ENCODE measurements at regions not wholly inside any gene's neighbourhood (a gene's known extent, or its start where the extent isn't known, plus 50 kb on each side); places are given as distances from the start of the nearest gene placed in this dataset.
"Not testable (repeated sequence)": the region's sequence is repeated elsewhere in the genome, so short reads cannot be mapped to it uniquely, and the experiment has no call there.

DNA sequence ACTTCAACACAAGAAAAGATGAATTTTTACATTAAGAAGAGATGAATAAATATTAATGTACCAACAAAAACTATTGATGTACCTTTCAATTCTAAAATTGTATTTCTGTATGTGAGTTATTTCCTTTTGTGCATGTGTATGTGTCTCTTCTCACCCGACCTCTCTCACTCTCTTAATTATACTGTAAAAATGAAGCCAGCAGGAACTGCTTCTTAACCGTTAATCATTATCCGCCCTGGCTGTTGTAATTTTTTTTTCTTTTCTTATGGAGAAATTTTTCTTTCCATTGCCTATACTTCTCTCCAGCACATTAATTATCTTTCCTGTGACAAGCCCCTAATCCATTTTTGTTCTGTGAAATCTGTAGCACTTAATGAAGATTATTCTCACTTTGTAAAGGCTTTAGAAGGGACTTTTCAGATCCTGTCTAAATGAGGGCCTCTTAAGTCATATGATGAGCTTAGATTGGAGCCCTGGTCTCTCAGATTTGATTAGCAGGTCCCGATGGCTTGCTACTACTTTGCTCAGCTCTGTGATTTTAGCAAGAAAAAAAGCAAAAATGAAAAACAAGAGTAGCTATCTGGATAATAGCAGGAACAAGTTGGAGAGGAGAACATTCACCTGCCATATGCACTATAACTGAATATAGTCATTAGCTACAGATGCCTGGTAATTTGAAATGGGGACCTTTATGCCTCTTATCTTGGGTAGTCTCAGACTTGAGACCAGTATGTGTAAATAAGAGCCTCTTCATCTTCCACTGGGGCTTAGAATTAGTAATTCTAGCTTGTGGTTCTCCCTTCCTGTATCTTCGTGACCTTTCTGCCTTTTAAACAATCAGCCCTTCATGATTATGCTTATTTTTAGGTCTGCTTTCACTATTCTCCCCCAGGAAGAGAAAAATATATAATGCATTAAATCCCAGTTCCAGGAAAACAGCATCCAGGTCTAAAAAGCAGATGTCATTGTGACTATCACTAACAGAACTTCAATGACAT, 80.0 kb upstream of the COL1A2 start:
- in situ Hi-C loops (cut with HindIII; ENCODE audit: low pct_ligation_motif_present, low pct_unique_long_range_greater_than_20kb, low sequenced_read_pairs), result no loop called here

DNA sequence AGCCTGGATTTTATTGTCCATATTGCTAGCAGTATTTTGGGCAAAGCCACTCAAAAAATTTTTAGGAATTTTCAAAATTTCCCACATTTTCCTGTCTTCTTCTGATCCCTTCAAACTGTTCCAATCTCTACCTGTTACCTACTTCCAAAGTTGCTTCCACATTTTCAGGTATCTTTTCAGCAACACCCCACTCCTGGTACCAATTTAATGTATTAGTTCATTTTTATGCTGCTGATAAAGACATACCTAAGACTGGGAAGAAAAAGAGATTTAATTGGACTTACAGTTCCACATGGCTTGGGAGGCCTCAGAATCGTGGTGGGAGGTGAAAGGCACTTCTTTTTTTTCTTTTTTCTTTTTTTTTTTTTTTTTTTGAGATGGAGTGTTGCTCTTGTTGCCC, 73.6 kb upstream of the COL1A2 start:
- in situ Hi-C loops (cut with HindIII; ENCODE audit: low pct_ligation_motif_present, low pct_unique_long_range_greater_than_20kb, low sequenced_read_pairs); DNase-seq: not testable (repeated sequence)

More for the DNA sequence above, 80.0 kb upstream of the COL1A2 start:
- peak; percentile 37 for DNase-seq

DNA sequence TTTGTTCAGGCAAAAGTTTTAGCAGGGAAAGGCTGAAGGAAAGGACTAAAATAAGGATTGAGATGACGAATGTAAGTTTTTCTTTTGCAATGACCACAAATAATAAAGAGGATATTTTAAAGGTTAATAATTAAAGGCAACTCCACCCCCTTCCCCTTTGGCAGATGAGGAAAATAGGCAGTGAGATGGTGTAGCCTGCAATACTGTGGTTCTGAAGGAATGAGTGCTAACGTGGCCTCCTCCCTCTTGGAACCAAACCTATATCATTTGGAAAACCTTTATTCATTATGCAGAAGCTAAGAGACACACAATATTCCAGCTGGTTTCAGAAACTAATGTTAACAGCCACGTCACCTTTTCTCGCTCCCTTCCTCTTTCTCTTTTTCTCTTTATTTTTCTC, 70.9 kb upstream of the COL1A2 start:
- in situ Hi-C loops (cut with HindIII; ENCODE audit: low pct_ligation_motif_present, low pct_unique_long_range_greater_than_20kb, low sequenced_read_pairs), result no loop called here
- DNase-seq, result no peak

DNA sequence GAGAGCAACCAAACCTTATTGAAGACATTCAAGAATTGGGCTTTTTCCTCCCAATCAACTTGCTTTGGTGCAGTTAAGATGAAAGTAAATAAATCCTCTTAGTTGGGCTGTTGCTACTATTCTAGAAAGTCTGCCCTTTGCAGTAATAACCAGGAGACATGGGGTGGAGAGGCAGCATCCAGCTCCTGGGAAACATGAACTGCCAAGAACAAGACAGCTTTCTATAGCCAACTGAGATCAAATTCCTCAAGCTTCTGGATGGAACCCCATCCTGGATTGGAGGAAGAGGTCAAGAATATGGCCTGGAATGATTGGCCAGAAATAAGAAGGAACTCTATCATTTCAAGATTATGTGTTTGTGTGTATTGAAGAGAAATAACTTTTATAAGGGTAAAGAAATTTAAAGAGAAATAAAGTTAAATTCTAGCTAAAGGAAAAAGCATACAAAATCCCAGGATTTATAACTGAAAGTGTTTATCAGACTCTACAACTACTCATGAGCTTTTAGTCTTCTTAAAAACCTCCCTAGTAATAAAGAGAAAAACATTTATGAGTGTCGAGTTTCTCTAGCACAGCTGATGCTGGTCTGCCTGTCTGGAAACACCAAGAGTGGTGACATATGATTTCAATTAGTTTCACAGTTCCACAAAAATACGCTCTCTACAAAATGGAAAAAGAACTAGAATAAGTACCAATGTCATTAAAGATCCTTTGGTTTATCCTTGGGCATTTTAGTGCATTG, 70.1 kb upstream of the COL1A2 start:
- in situ Hi-C loops (cut with HindIII; ENCODE audit: low pct_ligation_motif_present, low pct_unique_long_range_greater_than_20kb, low sequenced_read_pairs), result no loop called here
- no peak for DNase-seq

DNA sequence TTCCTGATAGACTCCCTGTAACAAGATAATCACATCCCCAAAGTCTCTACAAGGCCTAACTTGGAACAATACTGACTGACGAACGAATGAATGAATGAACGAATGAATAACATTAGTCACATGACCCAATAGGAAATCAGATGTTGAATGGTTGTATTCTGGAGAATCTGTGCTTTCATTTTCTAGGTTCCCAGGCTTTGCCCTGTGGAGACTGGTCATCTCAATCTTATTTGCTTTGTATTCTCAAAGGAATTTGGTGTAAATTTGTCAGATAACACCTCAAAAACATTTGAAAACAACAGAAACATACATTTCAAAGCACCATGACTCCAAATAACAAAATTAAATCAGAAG, 69.6 kb upstream of the COL1A2 start:
- in situ Hi-C loops (cut with HindIII; ENCODE audit: low pct_ligation_motif_present, low pct_unique_long_range_greater_than_20kb, low sequenced_read_pairs), result no loop called here
- DNase-seq, result no peak

DNA sequence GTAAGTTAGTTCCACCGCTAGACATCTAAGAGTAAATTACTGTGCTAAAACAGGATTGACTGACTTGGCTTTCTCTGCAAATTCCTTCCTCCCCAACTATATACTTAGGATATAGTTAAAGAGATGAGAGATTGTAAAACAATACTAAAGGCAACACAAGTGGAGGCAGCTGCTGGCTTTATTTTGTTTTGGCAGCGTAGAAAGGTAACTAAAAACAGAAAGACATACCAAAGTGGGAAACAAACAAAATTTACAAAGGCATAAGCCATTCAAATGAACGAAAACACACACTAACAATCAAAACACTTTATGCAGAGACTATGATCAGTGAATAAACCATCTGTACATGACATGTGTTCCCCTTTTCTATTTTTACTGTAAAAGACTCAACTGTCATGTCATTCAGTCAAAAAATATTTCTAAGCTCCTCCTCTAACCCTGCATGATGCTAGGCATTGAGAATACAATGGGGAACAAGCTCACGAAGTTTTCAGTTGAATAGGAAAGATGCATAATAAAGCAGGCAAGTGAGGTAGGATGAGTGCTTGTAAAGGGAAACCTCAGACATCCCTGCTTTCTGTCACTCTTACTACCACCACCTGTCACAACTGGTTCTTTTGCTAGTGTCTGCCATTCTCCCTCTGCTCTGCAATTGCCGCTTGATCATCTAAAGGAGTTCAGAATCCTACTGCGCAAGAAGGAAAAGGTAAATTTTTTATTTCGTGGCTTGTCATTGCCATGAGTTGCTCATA, 64.2 kb upstream of the COL1A2 start:
- DNase-seq, result no peak
- in situ Hi-C loops (cut with HindIII; ENCODE audit: low pct_ligation_motif_present, low pct_unique_long_range_greater_than_20kb, low sequenced_read_pairs), result no loop called here

DNA sequence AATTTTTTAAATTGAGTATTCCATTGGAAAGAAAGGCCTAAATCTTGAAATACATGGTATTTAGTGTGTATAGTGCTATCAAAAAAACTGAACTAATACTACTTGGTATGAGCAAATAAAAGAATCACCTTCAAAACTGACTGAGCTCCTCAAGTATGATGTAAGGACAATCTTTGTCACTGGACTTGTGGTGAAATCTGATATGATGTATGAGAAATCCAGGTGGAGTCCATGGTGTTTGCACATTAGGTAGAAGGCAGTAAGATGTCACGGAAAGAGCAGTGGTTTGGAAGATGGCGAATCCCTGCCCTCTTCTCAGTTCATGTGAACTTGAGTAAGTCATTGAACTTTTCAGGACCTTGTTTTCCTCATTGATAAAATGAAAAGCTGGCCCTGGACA, 62.1 kb upstream of the COL1A2 start:
- no peak for DNase-seq
- in situ Hi-C loops (cut with HindIII; ENCODE audit: low pct_ligation_motif_present, low pct_unique_long_range_greater_than_20kb, low sequenced_read_pairs), result no loop called here

DNA sequence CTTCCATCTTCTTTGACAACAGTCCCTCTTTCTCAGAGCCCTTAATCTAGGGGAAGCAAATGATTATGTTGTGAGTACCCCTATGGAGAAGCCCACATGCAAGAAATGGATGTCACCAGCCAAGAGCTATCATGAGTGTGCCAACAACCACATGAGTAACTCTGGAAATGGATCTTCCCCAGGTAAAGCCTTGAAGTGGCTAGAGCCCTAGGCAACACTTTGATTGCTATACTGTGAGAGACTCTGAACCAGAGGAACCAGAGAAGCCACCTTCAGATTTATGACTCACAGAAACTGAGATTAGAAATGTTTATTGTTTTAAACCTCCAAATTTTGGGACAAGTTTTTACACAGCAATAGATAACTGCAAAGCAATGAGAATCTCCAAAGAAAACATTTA, 60.9 kb upstream of the COL1A2 start:
- DNase-seq, result no peak
- in situ Hi-C loops (cut with HindIII; ENCODE audit: low pct_ligation_motif_present, low pct_unique_long_range_greater_than_20kb, low sequenced_read_pairs), result no loop called here

DNA sequence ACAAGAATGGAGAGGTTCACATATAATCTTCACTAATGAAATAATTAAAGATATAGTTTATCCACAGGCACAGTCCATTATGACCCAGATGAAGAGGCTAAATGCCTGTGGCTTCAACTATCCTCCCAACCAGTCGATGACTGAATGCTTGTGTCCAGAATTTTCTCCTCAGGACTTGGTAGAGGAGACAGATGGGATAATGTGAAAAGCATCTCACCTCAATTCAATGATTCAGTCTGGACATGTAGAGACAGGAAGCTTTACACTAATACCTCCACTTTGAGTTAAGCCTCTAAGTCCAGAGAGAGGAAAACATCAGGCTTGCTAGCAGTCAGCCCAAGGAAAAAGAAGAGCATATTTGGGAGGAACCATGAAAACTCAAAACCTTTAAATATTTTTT, 59.1 kb upstream of the COL1A2 start:
- DNase-seq, result no peak
- in situ Hi-C loops (cut with HindIII; ENCODE audit: low pct_ligation_motif_present, low pct_unique_long_range_greater_than_20kb, low sequenced_read_pairs), result no loop called here

DNA sequence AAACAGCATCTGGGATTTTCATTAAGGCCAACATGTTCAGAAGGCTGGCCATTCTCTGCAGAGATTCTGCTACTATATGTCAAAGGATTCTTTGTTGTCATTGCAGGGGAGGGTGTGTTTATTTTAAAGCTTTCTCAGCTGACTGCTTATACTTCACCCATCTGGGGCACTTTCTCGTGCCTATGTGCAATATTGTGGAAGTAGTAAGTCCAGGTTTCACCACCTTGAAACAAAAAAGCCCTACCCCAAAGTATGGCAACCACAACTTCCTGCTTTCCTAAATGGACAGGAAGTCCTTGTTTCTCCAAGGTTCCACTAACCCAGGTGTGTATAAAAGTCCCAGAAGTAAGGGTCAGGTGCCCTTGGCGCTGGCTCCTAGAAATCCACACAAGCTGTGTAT, 58.7 kb upstream of the COL1A2 start:
- DNase-seq, result no peak
- in situ Hi-C loops (cut with HindIII; ENCODE audit: low pct_ligation_motif_present, low pct_unique_long_range_greater_than_20kb, low sequenced_read_pairs), result no loop called here

DNA sequence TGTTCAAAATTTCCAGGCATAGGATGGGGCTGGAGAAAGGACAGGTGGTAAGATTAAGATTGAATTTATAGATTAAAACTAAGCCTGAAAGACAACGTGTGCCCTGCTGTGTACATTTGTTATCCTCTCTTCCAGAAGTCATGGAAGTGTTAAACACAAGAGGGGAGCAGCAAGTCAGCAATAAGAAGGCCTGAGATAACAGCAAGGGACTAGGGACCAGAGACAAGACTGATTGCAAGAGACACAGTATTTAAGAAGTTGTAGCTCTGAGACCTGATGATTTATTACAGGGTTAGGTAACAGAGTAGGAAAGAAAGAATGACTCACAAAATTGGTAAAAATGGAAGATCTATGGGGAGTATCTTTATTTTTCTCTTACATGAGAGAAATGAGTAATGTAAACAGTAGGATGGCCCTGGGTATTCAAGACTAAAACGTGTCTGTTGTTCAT, 55.7 kb upstream of the COL1A2 start:
- in situ Hi-C loops (cut with HindIII; ENCODE audit: low pct_ligation_motif_present, low pct_unique_long_range_greater_than_20kb, low sequenced_read_pairs), result no loop called here
- DNase-seq, result no peak

DNA sequence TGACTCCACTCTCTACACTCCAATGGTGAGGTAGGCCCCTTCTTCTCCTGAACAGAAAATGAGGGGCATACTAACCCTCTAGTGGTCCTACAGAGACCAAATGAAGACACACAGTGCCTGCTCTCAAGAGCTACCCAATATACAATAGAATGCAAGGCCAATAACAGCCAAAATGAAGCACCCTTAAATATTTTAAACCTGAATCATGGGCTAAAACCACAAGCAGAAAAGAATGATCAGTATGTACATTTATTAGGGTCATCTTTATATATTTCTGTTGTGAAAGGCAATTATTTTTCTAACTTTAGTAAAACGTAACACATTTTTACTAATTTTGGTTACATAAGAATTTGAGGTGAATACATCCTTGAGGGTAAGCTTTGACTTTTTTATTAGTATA, 49.9 kb upstream of the COL1A2 start:
- DNase-seq, result no peak
- in situ Hi-C loops (cut with HindIII; ENCODE audit: low pct_ligation_motif_present, low pct_unique_long_range_greater_than_20kb, low sequenced_read_pairs), result no loop called here
